Hematopoietic multipotent progenitor cell (in vitro differentiated cells): ENCODE measurements at regions not wholly inside any gene's neighbourhood (a gene's known extent, or its start where the extent isn't known, plus 50 kb on each side); places are given as distances from the start of the nearest gene placed in this dataset.
"Not testable (repeated sequence)": the region's sequence is repeated elsewhere in the genome, so short reads cannot be mapped to it uniquely, and the experiment has no call there.

Experiments
- DNase-seq, 3 donors: peaks; one replicate each; pipeline ENCODE4 v3.0.0-alpha.2; 2011 to 2015; ENCODE audit warnings: low read depth in 2 of 3, low spot score in 2 of 3

DNA sequence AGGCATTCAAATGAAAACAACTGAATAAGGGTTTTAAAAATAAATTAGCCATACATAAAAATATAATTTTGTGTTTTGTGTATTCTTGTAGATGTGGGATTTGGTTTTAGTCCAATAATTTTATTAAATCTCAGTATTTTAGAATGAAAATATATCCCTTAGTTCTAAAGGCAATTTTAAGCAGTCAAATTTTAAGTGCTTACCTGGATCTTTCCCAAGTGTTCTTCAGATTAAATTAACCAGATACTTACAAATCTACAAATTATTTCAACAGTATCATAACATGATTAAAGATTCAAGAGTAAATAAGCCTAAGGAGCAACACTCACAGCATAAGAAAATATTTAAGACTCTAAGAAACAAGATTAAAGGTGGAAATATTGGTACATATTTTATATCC is 275.0 kb upstream of the RBMS3 start:
- no peak for DNase-seq

DNA sequence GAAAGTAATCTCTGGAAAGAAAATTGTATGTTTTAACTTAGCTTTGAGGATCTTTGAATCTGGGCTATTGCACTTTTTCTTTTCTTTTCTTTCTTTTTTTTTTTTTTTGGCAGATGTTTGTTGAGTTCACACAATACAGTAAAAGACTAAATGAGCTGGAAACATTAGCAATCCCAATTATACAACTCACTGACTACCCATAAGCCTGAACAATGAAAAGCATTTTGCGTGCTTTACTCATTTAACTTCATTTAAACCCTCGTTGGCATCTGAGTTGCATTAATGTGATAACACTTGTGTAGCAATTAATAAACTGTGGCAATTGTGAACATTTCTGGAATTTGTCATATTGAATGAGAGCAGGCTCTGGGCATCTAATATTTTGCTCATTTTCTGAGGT is 269.4 kb upstream of the RBMS3 start:
- no peak for DNase-seq

DNA sequence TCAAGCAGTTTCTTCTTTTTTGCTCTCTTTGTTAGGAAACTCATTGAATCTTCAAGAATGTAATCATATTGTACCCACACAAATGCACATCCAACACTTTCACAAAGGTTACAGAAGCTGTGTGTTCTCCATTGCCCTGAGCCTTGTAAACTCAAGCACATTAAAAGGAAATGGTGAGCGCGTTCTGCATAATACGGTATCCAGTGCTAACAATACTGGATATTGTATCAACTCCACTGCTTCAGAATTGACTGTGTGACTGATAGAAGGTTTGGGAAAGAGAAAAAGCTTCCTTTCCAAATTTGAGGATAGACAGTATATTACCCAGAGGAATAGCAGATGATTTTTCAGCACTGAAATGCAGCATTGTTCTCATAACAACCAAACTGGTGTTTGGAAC is 268.9 kb upstream of the RBMS3 start:
- no peak for DNase-seq

DNA sequence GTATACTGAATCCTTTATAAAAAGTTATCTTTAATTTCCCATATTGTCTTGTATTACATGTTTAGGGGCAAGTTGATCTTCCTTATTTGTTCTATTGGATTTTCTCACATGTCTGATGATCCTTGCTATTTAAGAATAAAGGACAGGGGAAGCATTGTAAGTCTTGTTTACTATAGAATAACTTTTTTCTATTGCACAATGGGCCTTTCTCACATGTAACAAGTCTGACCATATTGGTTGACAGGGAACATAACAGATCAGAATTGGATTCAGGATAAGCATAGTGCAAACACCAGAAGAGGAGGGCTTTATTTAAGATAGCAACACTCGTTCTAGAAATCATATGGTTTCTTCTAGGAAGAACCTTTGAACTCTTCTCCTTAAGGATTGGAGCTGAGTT is 257.9 kb upstream of the RBMS3 start:
- DNase-seq: no peak

DNA sequence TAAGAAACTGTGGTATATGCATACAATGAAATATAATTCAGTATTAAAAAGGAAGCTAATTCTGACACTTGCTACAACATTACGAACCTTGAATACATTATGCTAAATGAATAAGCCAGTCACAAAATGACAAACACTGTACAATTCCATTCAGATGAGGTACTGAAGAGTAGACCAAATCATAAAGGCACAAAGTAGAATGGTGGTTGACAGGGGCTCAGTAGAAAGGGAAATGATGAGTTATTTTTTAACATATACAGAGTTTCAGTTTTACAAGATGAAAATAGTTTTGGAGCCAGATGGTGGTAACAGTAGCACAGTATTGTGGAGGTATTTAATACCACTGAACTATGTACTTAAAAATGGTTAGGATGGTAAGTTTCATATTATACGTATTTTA is 254.6 kb upstream of the RBMS3 start:
- DNase-seq: no peak

DNA sequence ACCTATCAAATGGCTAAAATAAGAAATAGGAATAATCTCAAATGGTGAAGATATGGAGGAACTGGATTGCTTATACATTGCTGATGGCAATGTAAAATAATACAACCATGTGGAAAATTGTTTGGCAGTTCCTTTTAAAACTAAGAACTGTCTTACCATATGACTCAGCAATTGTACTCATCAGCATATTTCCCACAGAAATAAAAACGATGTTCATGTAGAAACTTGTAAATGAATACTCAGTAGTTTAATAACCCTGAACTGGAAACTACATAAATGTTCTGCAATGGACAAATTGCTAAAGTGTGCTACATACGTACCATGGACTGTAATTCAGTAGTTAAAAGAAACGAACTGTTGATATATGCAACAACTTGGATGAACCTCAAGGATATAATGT is 253.9 kb upstream of the RBMS3 start:
- DNase-seq: no peak

DNA sequence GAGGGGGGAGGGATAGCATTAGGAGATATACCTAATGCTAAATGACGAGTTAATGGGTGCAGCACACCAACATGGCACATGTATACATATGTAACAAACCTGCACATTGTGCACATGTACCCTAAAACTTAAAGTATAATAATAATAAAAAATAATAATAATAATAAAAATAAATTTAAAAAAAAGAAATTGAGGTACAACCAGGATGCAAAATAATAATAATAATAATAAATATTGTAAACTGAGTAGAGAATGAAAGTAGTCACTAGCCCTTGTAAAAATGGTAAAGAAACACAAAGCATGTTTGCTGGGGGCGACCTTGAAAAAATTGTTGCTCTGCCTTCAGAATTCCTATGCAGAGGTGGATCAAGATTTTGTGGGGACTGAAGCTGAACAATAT is 249.7 kb upstream of the RBMS3 start:
- DNase-seq: not testable (repeated sequence)

DNA sequence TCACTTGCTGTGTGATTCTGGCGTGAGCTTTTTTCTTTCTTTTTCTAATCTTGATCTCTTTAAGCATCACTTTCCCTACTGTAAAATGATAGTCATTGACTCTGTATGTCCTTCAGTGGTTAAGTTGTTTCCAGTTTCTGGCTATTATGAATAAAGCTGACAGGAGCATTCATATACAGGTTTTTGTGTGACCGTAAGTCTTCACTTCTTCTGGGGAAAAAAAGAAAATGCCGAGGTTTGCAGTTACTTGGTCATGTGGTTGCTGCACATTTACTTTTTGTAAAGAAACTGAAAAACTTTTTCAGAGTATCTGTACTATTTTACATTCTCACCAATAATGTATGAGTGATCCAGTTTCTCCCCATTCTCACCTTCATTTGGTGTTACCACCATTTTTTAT is 247.4 kb upstream of the RBMS3 start:
- no peak for DNase-seq

DNA sequence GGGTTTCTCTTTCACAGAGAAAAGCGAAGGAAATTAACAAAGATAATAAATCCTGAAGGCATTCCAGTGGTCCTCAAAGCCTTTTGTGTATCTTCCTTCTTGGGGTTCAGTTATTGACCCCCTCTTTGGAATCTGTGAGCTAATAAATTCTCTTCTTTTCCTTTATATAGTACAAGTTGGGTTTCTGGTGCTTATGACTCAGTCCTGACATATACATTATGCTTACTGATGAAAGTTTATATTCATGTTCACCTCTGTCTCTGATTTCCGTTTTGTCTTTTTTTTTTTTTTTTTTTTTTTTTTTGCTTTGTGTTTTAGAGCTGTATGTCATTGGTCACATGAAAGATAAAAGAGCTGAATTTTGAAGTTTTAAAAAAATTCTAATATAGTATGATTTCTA is 230.7 kb upstream of the RBMS3 start:
- no peak for DNase-seq

DNA sequence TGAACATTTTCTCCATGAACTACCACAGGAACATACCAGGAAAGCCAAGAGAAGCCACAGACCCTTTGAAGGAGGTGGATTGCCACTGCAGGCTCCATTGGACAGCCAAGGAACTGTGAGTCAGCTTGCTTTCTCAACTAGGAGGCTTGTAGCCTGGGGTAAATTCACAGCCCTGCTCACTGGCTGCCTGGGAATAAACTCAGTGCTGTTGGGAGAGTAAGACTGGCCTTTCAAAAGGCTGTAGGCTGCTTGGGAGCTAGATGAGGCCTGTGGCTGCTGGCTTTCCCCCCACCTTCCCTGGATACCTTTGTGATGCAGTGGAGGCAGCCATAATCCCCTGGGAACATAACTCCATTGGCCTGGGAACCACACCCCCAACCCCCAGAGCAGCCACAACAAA is 223.5 kb upstream of the RBMS3 start:
- DNase-seq: no peak

DNA sequence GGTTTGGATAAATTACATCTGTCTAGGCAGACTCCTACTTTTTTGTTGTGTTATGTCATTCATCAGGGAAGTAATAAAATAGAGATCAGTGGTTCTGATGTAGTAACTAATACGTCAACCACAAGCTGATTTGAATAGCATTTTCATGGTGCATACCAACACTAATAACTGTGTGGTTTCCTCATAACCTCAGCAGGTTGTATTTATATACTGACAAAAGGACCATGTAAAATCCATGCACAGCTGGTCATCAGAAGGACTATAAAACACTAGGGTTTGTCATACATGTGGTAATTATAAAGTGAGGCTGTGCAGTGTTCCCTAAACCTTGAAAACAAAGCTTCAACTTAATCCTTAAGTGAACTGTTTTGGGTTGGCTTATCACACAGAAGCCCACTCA is 216.8 kb upstream of the RBMS3 start:
- no peak for DNase-seq

DNA sequence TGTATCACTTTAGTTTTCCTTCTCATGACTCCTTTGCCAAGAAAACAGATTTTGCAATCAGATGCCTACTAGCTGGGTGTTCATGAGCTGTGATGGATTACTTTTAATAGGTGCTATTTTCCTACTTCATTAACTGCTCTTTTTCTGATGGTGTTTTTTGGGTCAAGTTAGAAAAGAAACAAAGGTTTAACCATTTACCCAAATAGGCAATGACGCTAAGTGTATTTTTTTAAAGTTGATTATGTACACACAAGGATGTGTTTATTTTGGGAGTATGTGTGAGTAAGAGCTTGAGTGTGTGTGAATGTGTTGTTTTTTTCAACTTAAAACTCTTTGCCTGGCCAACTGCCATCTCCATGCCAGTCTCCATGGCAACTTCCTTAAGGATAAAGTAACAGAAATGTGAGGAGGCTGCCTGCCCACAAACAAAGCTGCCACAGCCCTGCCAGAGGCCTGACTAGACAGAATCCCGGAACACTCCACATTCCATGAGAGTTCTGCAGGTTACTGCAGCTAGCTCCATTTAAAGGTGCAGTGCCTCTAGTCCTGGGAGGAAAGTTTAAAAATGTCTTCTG is 215.6 kb upstream of the RBMS3 start:
- DNase-seq: no peak

DNA sequence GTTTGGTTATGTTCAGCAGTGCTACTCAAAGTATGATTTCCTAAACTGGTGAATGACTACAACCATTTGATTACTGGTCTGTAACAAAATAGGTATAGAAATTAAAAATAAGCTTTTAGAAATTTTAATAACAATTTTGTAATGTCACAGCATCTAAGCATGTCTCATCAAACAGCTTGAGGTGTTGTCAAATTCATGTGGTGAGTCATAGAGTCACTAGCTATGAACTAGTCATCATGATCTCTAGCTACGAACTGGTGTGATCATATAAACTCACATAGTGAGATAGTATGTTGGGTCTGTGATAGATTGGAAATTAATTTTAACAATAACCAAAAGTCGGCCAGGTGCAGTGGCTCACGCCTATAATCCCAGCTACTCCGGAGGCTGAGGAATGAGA is 213.9 kb upstream of the RBMS3 start:
- DNase-seq: no peak

DNA sequence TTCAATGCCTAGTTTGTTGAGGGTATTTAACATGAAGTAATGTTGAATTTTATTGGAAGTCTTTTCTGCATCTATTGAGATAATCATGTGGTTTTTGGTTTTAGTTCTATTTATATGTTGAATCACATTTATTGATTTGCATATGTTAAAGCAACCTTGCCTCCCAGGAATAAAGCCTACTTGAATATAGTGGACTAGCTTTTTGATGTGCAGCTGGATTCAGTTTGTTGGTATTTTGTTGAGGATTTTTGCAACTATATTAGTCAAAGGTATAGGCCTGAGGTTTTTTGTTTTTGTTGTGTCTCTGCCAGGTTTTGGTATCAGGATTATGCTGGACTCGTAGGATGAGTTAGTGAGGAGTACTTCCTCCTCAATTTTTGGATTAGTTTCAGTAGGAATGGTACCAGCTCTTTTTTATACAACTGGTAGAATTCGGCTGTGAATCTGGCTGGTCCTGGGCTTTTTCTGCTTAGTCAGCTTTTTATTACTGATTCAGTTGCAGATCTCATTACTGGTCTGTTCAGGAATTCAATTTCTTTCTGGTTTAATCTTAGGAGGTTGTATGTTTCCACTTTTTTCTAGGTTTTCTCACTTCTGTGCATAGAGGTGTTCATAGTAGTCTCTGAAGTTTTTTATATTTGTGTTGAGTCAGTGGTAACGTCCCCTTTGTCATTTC is 209.8 kb upstream of the RBMS3 start:
- no peak for DNase-seq

DNA sequence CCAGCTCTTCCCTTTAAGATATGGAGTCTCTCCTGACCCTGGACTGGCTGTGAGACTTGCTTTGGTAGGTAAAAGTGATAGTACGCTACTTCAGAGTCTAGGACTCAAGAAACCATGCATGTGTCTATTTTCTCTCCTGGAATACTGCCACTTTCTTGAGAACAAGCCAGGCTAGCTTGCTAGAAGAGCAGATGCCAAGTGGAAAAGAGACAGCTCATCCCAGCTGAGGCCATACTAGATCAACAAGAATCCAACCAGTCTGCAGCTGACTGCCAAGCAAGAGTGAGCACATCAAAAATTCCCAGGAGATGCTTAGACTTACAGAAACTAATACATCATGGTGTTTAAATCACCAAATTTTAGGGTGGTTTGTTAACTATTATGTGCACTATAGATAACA is 208.3 kb upstream of the RBMS3 start:
- DNase-seq: no peak

DNA sequence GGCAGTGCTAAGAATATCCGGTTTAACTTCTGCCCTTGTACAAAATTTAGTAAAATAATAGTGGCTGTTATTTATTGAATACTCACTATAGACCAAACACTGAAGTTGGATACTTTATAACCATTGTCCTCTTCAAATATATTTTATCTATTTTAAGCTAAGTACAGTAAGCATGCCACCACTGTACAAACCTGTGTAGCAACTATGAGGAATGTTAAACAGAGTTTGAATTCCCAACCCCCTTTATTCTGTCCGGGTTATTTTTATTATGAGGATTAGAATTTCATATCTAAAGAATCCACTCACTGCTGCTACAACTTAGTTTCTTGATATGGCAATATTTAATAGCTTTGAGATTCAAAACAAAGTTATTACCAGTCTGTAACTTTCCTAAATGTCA is 203.5 kb upstream of the RBMS3 start:
- no peak for DNase-seq

DNA sequence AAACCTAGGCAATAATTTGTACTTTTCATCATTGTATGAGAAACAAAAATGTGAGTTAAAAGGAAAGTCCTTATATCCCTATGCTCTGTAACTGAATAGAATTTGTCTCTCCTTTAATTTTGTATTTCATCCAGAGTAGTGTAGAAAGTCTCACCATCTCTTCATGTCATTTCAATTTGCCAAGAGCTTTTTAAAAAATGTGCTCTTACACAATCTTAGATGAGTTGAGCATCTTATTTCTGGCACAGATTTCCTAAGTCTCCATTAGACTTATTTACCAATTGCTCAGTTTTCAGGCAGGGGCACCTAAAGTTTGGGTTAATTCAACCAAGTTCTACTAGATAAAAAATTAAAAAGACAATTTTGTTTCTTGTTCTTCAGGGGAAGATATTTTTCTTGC is 201.5 kb upstream of the RBMS3 start:
- DNase-seq: no peak

DNA sequence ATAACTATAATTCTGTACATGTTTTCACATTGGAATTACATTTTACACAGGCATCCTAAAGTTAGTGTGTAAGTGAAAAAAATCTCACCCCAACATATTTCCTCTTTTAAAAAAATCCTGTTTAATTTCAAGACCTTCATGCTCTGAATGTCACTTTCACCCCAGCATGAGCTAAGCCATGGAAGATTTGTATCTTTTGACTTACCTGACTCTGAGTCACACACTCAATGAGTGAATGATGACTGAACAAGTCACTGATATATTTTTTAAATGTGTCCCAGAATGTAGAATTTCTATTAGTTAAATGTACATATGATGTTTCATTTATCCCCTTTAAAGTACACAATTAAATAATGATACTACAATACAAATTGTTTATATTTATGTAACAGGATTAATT is 199.9 kb upstream of the RBMS3 start:
- DNase-seq: no peak

DNA sequence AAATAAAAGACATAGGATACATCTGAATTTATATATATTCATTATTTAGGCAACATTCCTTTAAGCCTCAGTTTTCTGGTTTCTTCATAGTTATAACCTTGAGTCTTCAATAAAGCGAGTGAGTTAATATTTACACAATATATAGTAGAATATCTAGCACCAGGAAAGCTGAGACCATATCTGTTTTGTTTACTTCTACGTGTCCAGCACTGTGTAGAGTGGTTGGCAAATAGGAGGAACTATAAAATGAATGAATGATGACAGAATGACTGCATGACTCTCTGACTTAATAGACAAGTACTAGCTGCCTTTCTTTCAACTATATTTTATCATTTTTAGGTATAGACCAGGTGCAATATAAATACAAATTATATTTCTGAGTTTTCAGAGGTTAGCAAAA is 197.8 kb upstream of the RBMS3 start:
- no peak for DNase-seq

DNA sequence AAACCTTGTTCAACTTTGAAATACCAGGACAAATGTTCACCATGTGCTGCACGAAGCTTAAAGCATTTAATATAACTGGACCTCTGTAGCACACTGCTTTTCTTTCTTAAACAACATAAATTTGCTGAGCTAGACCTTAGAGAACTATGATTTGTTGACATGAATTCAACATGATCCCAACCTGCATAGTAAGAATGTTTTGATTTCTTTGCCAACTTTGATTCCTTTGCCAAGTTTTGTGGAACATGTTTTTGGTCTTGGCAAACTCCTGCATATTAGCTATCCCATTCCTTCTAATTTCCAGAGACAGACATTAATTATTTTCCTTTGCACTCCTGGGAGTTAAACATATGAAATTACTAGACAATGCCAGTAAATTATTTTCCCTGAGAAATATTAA is 197.2 kb upstream of the RBMS3 start:
- no peak for DNase-seq

DNA sequence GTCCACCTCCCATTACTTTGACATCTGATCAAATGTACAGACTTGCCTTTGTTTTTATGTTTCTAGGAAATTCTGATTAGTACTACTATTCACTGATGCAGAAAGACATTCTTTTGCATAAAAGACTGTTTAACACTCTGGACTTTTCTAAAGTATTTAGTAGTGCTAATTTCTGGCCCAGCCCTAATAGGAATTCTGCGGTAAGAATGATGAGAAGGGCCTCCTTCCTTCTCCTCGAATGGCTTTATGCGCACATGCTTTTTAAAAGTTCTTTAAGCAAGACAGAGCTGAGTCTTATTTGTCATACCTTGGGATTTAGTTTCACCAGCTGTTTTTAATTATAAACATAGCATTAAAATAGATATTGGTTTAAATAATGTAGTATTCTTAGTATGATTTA is 192.3 kb upstream of the RBMS3 start:
- no peak for DNase-seq

DNA sequence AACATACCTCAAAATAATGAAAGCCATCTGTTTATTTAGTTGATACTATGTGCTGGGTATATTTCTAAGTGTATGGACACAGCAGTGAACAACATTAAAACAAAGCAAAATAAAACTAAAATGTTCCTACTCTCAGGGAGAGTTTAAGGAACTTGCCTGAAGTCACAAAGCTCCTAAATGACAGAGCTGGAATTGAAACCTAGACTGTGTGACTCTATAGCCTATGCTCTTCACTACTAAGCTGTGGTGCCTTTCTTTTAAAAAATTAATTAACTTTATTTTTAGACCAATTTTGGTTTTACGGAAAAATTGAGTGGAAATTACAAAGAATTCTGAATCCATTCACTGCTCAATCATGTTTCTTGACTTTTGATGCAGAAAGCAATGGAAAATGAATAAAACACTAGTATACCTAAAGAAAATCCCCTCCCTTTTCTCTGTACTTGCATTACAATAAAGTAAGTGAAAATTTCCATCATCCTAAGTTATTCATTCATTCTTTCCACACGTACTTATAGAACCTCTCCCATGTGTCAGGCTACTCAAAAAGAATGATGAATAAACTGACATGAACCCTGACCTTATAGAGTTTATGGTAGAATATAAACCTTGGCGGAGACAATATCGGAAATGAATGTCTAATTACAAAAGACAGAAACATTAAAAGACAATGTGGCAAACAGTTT is 189.8 kb upstream of the RBMS3 start:
- no peak for DNase-seq
